HG03025 (cell line): ENCODE measurements at regions not wholly inside any gene's neighbourhood (a gene's known extent, or its start where the extent isn't known, plus 50 kb on each side); places are given as distances from the start of the nearest gene placed in this dataset.
A peak's percentile ranks its signal among the peaks of the same experiment; 100 is the strongest.
"Not testable (repeated sequence)": the region's sequence is repeated elsewhere in the genome, so short reads cannot be mapped to it uniquely, and the experiment has no call there.

Experiments used
- ATAC-seq: cut with Tn5 transposase; IDR thresholded peaks from one replicate; pipeline ENCODE4 v1.9.1; 2021; ENCODE audit warnings: mild to moderate bottlenecking, moderate library complexity; ENCODE audit not compliant: unreplicated experiment, low FRiP score

GRCh38 chr10:118436742-118437141 lies 94.6 kb upstream of the FAM204A start:
- ATAC-seq = no peak

- no peak for ATAC-seq
Observed at GRCh38 chr10:118430190-118430589, 88.1 kb upstream of the FAM204A start.

GRCh38 chr10:118423800-118424442 lies 81.8 kb upstream of the FAM204A start:
- peak; percentile 73 for ATAC-seq

DNA sequence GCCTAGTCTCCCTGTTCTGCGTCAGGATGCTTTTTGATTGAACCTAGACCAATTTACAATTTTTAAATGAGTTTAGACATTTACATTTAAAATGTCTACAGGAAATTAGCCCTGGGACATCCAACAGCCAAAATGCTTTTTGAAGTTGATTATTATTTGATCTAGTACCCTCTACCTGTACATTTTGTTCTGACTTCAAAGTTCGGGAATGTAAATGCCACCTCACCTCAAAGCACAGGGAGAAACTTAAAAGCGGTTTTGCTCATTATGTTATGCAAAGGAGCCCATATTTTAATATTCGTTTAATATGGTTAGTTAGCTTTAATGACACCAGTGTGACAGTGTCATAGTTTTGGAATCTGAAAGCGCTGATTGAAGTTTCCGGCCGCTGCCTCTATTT lies 80.1 kb upstream of the FAM204A start:
- ATAC-seq = no peak

DNA sequence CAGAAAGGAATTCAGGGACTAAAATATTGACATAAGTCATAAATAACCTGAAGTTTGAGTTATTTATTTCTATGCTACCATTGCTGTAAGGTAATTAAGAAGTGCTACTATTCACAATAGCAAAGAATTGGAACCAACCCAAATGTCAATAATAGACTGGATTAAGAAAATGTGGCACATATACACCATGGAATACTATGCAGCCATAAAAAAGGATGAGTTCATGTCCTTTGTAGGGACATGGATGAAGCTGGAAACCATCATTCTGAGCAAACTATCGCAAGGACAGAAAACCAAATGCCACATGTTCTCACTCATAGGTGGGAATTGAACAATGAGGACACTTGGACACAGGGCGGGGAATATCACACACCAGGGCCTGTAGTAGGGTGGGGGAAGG lies 77.9 kb upstream of the FAM204A start:
- not testable (repeated sequence) for ATAC-seq

DNA sequence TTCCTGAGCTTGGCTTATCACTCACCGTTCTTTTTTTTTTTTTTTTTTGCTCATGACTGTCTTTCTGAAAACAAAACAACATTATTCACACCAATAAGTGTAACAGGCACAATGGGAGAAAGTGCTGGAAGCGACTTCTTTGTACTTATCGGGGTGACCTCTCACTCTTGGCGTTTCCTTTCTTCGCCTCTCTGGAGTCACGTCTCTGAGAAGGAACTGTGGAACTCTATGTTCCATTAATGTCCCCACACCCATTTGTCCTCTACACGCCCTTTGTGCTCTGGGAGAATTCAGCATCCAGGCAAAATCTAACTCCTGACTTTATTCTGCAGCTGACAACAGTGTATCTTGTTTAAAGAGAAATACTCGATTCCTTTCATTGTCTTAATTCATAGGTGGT lies 70.8 kb upstream of the FAM204A start:
- no peak for ATAC-seq

- no peak for ATAC-seq
Observed at GRCh38 chr10:118412132-118412760, 70.1 kb upstream of the FAM204A start.

- ATAC-seq = no peak
Observed at GRCh38 chr10:118409295-118409694, 67.2 kb upstream of the FAM204A start.

- no peak for ATAC-seq
Observed at GRCh38 chr10:118408181-118408580, 66.1 kb upstream of the FAM204A start.

GRCh38 chr10:118407777-118408176 lies 65.7 kb upstream of the FAM204A start:
- ATAC-seq = no peak

DNA sequence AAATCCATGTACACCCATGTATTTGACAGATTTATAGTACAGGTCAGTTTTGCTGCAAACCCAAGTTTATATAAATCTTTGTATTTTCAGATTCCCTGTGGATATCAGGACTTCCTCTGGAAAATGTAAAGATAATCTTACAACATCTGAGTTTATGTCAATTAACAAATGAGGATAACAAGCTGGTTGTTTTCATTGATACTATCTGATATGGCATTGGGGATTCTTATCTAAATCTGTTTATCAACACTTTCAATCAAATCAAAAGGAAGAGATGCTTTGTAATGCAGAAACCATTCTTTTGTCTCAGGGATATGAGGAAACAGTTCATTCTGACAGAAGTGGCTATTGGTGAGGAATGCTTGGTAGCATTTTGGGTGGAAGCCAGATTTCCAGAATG lies 64.9 kb upstream of the FAM204A start:
- no peak for ATAC-seq

DNA sequence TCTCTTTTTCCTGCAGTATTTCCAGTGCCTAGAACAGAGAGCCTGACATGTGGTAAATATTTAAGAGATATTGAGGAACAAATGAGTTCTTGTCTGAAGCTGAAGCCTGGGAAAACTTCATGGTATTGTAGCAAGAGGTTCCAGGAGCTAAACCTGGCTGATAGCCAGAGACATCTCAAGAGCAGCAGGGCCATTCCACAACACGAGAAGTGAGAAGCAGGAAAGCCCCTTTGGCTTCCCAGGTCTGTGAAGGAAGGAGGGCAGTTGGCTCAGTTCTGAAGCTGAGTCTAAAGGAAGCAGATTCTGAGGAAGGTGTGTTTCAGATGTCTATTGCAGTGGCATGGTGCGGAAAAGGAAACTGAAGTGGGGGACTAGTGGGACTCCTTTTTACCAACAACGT lies 63.8 kb upstream of the FAM204A start:
- ATAC-seq = no peak

DNA sequence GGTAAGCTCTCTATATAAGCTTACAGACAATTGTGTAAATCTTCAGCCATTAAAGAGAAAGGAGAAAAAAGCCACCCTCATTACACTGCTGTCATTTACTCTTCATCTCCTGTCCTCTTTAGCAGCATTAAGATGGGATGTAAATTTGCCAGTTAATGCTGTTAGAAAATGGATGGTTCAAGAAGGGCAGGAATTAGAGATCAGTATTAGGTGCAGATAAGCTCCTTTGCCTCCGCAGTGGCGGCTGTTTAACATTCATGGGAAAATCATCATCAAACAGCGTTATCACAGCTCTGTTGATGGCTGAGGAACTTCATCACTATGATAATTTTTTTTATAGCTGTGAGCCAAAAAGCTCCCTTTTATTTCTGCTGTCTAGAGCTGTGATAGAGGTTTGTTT lies 61.8 kb upstream of the FAM204A start:
- ATAC-seq = no peak

DNA sequence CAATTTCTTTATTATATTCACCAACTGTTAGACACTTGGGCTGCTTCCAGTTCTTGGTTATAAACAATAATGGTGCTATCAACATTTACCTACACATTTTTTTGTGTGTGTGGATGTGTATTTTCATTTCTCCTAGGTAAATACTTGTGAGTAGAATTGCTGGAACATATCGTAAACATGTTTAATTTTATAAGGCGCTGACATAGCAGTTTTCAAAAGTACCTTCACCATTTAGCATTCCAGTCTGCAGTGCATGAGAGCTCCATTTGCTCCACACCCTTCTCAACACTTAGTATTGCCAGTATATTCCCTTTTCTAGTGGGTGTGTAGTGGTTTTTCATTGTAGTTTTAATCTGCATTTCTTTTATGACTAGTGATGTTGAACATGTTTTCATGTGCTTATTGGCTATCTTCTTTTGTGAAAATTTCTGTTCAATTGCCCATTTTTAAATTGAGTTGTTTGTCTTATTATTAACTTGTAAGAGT lies 59.6 kb upstream of the FAM204A start:
- ATAC-seq = no peak

- no peak for ATAC-seq
Observed at GRCh38 chr10:118397391-118397790, 55.3 kb upstream of the FAM204A start.

- no peak for ATAC-seq
Observed at GRCh38 chr10:118395947-118396346, 53.8 kb upstream of the FAM204A start.

DNA sequence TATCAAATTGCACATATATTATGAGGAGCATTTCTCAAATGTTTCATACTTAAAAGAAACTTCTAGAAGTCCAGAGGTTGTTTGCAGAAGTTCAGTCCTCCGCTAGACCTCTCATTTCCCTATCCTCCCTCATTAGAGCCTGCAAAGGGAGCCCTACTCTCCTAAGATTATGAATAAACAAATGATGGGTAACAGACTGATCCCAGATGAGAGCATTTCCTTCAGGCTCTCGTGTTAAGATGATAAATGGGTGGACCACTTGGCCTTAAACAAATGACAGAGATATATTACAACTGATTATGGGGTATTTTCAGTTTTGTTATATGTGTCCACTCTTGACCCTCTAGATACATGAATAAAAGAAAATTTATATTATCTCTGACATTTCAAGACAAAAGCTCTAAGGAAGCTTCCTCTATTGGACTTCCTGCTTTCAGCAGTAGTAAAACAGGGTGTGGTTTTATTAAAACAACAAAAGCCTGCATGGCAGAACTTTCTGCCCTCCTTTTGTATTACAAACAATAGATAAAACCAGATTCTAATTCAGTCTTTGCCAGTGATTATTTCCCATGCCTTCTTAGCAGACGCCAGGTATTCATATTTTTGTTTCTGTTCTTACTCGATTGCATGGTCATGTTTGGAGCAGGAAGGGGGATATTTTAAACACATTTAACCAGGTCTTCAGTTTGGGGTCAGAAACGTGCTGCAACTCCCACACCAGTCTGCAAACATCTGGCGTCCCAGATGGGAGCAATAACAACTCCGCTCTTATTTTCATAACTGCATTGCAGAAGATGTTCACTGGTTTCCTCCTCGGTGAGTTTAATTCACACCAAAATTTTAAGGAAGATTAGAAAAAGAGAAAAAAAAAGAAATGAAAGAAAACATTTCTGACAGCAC lies 52.4 kb upstream of the FAM204A start:
- ATAC-seq = no peak

DNA sequence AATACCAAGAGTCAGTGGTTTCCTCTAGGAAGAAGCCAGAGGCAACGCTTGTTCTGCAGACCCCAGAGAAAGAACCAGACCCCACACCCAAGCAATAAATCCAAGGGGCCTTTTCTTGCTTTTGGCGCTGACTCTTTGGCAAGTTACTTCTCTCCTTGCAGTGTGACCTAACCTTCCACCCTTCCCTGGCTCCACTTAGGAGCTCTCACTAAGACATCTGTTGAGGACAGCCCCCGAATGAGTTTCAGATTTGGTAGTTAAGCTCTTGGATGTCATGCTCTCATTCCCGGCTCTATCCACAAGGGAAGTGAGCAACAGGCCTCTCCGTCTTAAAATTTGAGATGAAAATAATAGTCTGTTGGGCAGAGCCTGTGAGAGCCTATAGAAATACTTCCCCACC lies 50.6 kb upstream of the FAM204A start:
- ATAC-seq = no peak
